Astrocyte (in vitro differentiated cells and primary cell): ENCODE measurements at regions not wholly inside any gene's neighbourhood (a gene's known extent, or its start where the extent isn't known, plus 50 kb on each side); places are given as distances from the start of the nearest gene placed in this dataset.

Experiments used
- CTCF ChIP-seq: IDR thresholded peaks from 2 replicates; pipeline ENCODE4 v1.5.1; 2011; ENCODE audit warnings: low read depth, mild to moderate bottlenecking, inconsistent platforms, low read length, moderate library complexity; ENCODE audit not compliant: insufficient read depth
- EZH2 ChIP-seq: IDR thresholded peaks from 2 replicates; pipeline ENCODE4 v1.6.1; 2012; ENCODE audit warnings: mild to moderate bottlenecking, low read length, inconsistent platforms; ENCODE audit not compliant: insufficient read depth

GRCh38 chr6:120096696-120097260, 747.2 kb upstream of the MAN1A1 start:
- TF ChIP-seq CTCF (no peak), EZH2 (no peak)
